DND-41 (cell line): ENCODE measurements at regions not wholly inside any gene's neighbourhood (a gene's known extent, or its start where the extent isn't known, plus 50 kb on each side); places are given as distances from the start of the nearest gene placed in this dataset.

Experiments
- ATAC-seq: fragments of 200-7000 bp; cut with Tn5 transposase; 3 replicates; pipeline ENCODE4 v1.9.1; 2021; ENCODE audit warnings: low read depth; ENCODE audit not compliant: insufficient read depth
- DNase-seq: peaks from one replicate; pipeline ENCODE4 v3.0.0-alpha.2; 2020
- H2AFZ ChIP-seq: 2 replicates; pipeline ENCODE4 v1.6.0; 2012; ENCODE audit warnings: low read depth, low read length
- H3K27ac ChIP-seq: 2 replicates; pipeline ENCODE4 v1.5.1; 2012; ENCODE audit warnings: low read length, inconsistent platforms
- H3K27me3 ChIP-seq: fragments of 200-600 bp; sonication (generic); 2 replicates; pipeline ENCODE4 v1.6.0; 2012; ENCODE audit warnings: low read length, mild to moderate bottlenecking, inconsistent platforms; ENCODE audit not compliant: insufficient read depth, poor library complexity
- H3K36me3 ChIP-seq: 2 replicates; pipeline ENCODE4 v1.5.1; 2012; ENCODE audit warnings: low read length, inconsistent platforms; ENCODE audit not compliant: insufficient read depth
- H3K4me1 ChIP-seq: 2 replicates; pipeline ENCODE4 v1.5.1; 2012; ENCODE audit warnings: mild to moderate bottlenecking, low read length; ENCODE audit not compliant: insufficient read depth
- H3K4me2 ChIP-seq: 2 replicates; pipeline ENCODE4 v1.6.0; 2012; ENCODE audit warnings: mild to moderate bottlenecking, moderate library complexity, low read length, inconsistent platforms; ENCODE audit not compliant: insufficient read depth
- H3K4me3 ChIP-seq, 2 experiments: fragments of 200-600 bp in 1 of 2; shearing (Covaris generic) in 1 of 2; 2 replicates each; pipeline ENCODE4 v1.5.1; 2012 to 2016; ENCODE audit warnings: inconsistent platforms in 2 of 2, low read length in 2 of 2, mild to moderate bottlenecking in 2 of 2, low read depth in 1 of 2, moderate library complexity in 1 of 2
- H3K79me2 ChIP-seq: 2 replicates; pipeline ENCODE4 v1.6.0; 2012; ENCODE audit warnings: low read length, inconsistent platforms; ENCODE audit not compliant: insufficient read depth
- H3K9ac ChIP-seq: 2 replicates; pipeline ENCODE4 v1.6.0; 2012; ENCODE audit warnings: low read depth, mild to moderate bottlenecking, inconsistent platforms, low read length, moderate library complexity
- H3K9me3 ChIP-seq: 2 replicates; pipeline ENCODE4 v1.5.1; 2012; ENCODE audit warnings: low read length, moderate library complexity, mild to moderate bottlenecking, inconsistent platforms; ENCODE audit not compliant: insufficient read depth, severe bottlenecking
- H4K20me1 ChIP-seq: 2 replicates; pipeline ENCODE4 v1.6.0; 2012; ENCODE audit warnings: low read length; ENCODE audit not compliant: insufficient read depth
- EZH2 ChIP-seq: IDR thresholded peaks from 3 replicates; pipeline ENCODE4 v1.6.1; 2012; ENCODE audit warnings: borderline replicate concordance, low read depth, mild to moderate bottlenecking, moderate library complexity, low read length, inconsistent platforms; ENCODE audit not compliant: severe bottlenecking
- TF ChIP-seq, protein P1 (sequence below): IDR thresholded peaks from 2 replicates; pipeline ENCODE4 v1.5.1; 2012; ENCODE audit warnings: borderline replicate concordance, low read length, moderate library complexity, mild to moderate bottlenecking; ENCODE audit not compliant: poor library complexity, severe bottlenecking; ENCODE audit errors: extremely low read depth

DNA sequence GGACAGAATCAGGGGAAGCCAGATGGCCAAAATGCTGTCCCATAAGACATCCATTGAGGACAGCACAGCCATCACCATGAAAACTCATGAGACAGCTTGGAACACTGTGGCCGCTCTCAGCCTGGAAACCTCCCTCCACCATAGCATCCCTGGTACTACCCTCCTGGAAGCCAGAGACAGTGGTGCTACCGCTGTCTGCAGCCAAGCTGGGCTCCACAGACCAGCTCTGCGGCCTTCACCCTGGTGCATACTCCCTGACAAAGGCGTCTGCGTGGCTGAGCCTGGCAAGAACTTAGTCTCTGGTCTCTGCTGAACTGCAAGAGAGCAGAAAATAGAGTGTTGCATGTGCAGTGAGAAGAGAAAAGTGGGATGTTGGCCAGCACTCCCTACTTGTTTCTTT is 558.0 kb downstream of the C6orf118 start:
- DNase-seq (no peak), ATAC-seq (no peak)
- H3K27me3 ChIP-seq, result no peaks in the 10 kb centered on the region
- no peak overlapping the region for H3K4me3 ChIP-seq
- H3K9ac ChIP-seq, result no peak overlapping the region
- no peak overlapping the region for H3K4me2 ChIP-seq
- TF ChIP-seq, protein P1, sequence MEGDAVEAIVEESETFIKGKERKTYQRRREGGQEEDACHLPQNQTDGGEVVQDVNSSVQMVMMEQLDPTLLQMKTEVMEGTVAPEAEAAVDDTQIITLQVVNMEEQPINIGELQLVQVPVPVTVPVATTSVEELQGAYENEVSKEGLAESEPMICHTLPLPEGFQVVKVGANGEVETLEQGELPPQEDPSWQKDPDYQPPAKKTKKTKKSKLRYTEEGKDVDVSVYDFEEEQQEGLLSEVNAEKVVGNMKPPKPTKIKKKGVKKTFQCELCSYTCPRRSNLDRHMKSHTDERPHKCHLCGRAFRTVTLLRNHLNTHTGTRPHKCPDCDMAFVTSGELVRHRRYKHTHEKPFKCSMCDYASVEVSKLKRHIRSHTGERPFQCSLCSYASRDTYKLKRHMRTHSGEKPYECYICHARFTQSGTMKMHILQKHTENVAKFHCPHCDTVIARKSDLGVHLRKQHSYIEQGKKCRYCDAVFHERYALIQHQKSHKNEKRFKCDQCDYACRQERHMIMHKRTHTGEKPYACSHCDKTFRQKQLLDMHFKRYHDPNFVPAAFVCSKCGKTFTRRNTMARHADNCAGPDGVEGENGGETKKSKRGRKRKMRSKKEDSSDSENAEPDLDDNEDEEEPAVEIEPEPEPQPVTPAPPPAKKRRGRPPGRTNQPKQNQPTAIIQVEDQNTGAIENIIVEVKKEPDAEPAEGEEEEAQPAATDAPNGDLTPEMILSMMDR, result no peak
- no peak for TF ChIP-seq EZH2
- H2AFZ ChIP-seq, result no peak overlapping the region
- no peaks in the 10 kb centered on the region for H3K36me3 ChIP-seq
- H4K20me1 ChIP-seq, result no peaks in the 10 kb centered on the region
- H3K27ac ChIP-seq, result no peak overlapping the region
- peaks cover 3% of the 10 kb centered on the region for H3K9me3 ChIP-seq
- no peaks in the 10 kb centered on the region for H3K4me1 ChIP-seq
- H3K79me2 ChIP-seq, result no peaks in the 10 kb centered on the region

- Histone ChIP-seq H3K4me2 (no peak overlapping the region), H3K4me3 (no peak overlapping the region), H3K36me3 (no peaks in the 10 kb centered on the region), H3K9ac (no peak overlapping the region), H3K27me3 (no peaks in the 10 kb centered on the region), H4K20me1 (no peaks in the 10 kb centered on the region), H3K4me1 (no peaks in the 10 kb centered on the region), H3K79me2 (no peaks in the 10 kb centered on the region), H3K9me3 (peaks cover 3% of the 10 kb centered on the region), H3K27ac (no peak overlapping the region), H2AFZ (no peak overlapping the region)
- TF ChIP-seq, protein P1, result no peak
- TF ChIP-seq EZH2, result no peak
- ATAC-seq (no peak), DNase-seq (no peak)
Observed at GRCh38 chr6:164750128-164750527, 559.3 kb downstream of the C6orf118 start.

GRCh38 chr6:164749221-164750064 is 560.0 kb downstream of the C6orf118 start:
- H3K4me2 ChIP-seq, result no peak overlapping the region
- no peak for DNase-seq
- no peaks in the 10 kb centered on the region for H4K20me1 ChIP-seq
- H3K27ac ChIP-seq, result no peak overlapping the region
- TF ChIP-seq, protein P1, result no peak
- no peak for TF ChIP-seq EZH2
- H3K79me2 ChIP-seq, result no peaks in the 10 kb centered on the region
- no peak overlapping the region for H3K4me3 ChIP-seq
- H2AFZ ChIP-seq, result no peak overlapping the region
- H3K9ac ChIP-seq, result no peak overlapping the region
- peaks cover 3% of the 10 kb centered on the region for H3K9me3 ChIP-seq
- H3K4me1 ChIP-seq, result no peaks in the 10 kb centered on the region
- no peaks in the 10 kb centered on the region for H3K27me3 ChIP-seq
- H3K36me3 ChIP-seq, result no peaks in the 10 kb centered on the region
- ATAC-seq, result no peak
